ENCODE measurements at regions not wholly inside any gene's neighbourhood (a gene's known extent, or its start where the extent isn't known, plus 50 kb on each side); places are given as distances from the start of the nearest gene placed in this dataset.

DNA sequence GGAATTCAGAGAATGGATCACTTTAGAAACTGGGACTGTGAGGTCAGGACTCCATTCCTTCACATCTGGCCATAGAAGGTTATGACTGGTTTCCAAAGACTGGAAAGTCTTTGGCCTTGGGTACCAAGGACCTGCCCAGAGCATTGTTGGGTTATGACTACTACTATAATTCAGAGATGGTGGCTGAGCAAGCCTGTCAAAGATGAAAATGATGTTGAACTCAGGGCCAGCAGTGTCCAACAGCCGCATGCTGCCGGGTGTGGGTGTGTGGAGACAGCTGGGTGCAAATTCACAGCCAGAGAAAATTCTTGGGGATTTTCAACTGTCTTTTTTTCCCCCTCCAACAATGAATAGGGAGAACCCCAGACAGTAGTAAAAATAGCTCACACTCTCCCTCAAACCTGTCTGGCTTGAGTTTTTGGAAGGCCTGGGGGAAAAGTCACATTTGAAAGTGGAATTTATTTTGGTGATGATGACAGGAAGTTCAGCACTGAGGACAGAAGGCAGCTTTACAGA, 166.8 kb upstream of the NCAM1 start:
- TF ChIP-seq POLR2A (IDR thresholded peaks at IDR 0.05; ENCODE audit: low read depth, low read length) (no peak), EZH2 (IDR thresholded peaks at IDR 0.05; ENCODE audit: borderline replicate concordance, low read depth, low read length, severe bottlenecking) (no peak), POLR2AphosphoS5 (IDR thresholded peaks at IDR 0.05; ENCODE audit: insufficient read depth, low read depth, low read length) (no peak), JUN (IDR thresholded peaks at IDR 0.05; ENCODE audit: borderline replicate concordance, insufficient read depth, insufficient read length, low read depth) (no peak), MYC (IDR thresholded peaks at IDR 0.05; ENCODE audit: low read depth, low read length) (no peak), GATA2 (IDR thresholded peaks at IDR 0.05; ENCODE audit: insufficient read depth, insufficient read length, low read depth, low read length) (no peak)
- TF ChIP-seq, protein P1, sequence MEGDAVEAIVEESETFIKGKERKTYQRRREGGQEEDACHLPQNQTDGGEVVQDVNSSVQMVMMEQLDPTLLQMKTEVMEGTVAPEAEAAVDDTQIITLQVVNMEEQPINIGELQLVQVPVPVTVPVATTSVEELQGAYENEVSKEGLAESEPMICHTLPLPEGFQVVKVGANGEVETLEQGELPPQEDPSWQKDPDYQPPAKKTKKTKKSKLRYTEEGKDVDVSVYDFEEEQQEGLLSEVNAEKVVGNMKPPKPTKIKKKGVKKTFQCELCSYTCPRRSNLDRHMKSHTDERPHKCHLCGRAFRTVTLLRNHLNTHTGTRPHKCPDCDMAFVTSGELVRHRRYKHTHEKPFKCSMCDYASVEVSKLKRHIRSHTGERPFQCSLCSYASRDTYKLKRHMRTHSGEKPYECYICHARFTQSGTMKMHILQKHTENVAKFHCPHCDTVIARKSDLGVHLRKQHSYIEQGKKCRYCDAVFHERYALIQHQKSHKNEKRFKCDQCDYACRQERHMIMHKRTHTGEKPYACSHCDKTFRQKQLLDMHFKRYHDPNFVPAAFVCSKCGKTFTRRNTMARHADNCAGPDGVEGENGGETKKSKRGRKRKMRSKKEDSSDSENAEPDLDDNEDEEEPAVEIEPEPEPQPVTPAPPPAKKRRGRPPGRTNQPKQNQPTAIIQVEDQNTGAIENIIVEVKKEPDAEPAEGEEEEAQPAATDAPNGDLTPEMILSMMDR (IDR thresholded peaks at IDR 0.05; ENCODE audit: extremely low read depth in 1 of 2, insufficient read depth in 1 of 2, low read depth in 1 of 2, low read length in 2 of 2) = no peak
- TF ChIP-seq, protein P2, sequence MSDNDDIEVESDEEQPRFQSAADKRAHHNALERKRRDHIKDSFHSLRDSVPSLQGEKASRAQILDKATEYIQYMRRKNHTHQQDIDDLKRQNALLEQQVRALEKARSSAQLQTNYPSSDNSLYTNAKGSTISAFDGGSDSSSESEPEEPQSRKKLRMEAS (IDR thresholded peaks at IDR 0.05; ENCODE audit: insufficient read depth, insufficient read length) = no peak
